PC-9 (cell line): ENCODE measurements at regions not wholly inside any gene's neighbourhood (a gene's known extent, or its start where the extent isn't known, plus 50 kb on each side); places are given as distances from the start of the nearest gene placed in this dataset.

Experiments
- EZH2 ChIP-seq: fragments of 200-600 bp; sonication (generic); IDR thresholded peaks from 2 replicates; pipeline ENCODE4 v1.8.0; 2017; ENCODE audit warnings: antibody characterized with exemption, low read depth
- TF ChIP-seq, protein P1 (sequence below): fragments of 200-600 bp; sonication (generic); conservative IDR thresholded peaks from 2 replicates; pipeline ENCODE4 v1.6.1; 2017; ENCODE audit warnings: mixed run types, antibody characterized with exemption, mild to moderate bottlenecking, moderate library complexity

DNA sequence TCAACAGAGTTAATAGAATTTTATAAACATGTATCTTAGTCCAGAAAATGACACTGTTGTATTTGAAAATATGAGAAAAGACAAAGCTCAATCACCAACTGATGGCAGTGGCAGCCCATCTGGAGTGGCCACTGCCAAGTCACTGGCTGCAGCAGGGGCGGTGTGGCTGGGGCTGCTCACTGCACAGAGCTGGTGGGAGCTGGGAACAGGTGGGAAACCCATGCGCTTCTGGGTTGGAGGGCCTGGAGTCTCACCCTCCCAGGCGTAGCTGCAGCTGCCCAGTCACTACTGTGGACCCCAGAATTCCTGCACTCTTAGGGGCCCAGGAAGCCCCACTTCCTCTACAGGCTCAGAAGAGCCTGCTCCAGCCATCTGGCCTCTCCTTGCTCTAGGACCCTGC is 251.8 kb upstream of the NDST4 start:
- TF ChIP-seq, protein P1, sequence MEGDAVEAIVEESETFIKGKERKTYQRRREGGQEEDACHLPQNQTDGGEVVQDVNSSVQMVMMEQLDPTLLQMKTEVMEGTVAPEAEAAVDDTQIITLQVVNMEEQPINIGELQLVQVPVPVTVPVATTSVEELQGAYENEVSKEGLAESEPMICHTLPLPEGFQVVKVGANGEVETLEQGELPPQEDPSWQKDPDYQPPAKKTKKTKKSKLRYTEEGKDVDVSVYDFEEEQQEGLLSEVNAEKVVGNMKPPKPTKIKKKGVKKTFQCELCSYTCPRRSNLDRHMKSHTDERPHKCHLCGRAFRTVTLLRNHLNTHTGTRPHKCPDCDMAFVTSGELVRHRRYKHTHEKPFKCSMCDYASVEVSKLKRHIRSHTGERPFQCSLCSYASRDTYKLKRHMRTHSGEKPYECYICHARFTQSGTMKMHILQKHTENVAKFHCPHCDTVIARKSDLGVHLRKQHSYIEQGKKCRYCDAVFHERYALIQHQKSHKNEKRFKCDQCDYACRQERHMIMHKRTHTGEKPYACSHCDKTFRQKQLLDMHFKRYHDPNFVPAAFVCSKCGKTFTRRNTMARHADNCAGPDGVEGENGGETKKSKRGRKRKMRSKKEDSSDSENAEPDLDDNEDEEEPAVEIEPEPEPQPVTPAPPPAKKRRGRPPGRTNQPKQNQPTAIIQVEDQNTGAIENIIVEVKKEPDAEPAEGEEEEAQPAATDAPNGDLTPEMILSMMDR = no peak
- TF ChIP-seq EZH2 = no peak
